ENCODE measurements at regions not wholly inside any gene's neighbourhood (a gene's known extent, or its start where the extent isn't known, plus 50 kb on each side); places are given as distances from the start of the nearest gene placed in this dataset.

DNA sequence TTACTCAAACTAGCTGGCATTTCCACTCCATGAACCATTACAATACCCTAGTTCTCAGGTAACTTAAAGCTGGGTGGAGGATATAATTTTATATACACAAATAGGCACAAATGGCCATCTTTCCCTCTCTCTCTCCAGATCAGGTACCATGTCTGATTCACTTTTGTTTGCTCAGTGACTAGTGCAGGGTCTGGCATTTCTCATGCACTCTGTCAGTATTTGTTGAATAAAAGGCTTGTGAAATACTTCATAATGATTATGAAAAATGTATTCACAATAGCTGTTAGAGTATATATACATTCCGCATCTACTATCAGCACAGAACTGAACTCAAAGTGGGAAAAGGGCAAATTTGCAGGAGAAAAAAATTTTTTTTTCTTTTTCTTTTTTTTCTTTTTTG is 510.2 kb upstream of the USP24 start:
- no peak for DNase-seq

DNA sequence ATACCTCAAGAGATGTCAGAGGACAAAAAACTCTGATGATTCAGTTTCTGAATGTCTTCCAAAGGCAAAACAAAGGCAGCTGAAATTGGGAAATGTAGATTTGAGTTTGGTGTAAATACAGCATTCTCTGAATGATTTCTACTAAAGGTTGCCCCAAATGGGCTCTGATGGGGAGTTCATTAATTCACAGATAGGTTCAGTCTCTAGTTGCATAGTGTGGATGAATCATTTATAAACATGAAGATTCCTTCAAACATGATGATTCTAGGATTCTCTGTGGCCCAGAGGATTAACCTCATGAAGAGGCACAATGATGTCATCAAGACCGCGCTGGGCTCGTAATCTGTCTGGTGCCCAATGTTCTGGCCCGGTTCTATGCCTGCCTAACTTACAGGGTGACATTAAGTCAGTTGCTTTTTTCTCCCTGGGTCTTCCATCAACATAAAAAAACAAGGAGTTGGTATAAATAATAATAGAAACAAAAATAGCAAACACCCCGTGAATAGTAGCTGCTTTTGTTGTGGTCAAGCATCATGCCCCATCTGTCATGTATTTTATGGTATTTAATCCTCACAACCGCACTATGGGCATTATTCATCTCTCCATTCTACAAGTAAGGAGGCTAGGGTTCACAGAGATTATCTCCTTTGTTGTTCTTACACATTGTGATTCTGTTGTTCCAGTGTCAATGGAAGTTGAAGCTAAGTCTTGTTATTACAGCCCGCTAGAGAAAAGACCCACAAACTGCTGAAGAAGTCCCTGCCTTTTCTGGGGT is 509.6 kb upstream of the USP24 start:
- DNase-seq = no peak

- DNase-seq = no peak
Measured at GRCh38 chr1:55723001-55723400, 507.8 kb upstream of the USP24 start.

DNA sequence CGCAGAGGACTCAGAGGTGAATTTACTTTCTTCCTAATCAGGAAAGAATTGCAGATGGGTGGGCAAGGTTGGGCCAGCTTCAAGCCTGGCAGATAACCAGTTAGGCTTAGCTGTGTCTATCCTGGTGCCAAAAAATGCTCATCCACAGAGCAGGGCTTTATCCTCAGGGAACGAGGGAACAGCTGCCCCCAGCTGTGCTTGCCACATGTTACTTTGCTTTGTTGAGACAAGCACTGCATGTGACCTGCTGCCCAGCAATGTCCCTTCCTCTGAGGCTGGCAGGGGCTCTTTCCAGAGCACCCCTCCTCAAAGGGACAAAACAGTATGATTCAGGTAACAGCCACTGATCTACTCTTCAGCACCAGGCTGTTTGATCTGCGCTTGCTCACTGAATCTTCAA is 505.1 kb upstream of the USP24 start:
- no peak for DNase-seq

GRCh38 chr1:55718758-55719671 is 503.9 kb upstream of the USP24 start:
- no peak for DNase-seq

DNA sequence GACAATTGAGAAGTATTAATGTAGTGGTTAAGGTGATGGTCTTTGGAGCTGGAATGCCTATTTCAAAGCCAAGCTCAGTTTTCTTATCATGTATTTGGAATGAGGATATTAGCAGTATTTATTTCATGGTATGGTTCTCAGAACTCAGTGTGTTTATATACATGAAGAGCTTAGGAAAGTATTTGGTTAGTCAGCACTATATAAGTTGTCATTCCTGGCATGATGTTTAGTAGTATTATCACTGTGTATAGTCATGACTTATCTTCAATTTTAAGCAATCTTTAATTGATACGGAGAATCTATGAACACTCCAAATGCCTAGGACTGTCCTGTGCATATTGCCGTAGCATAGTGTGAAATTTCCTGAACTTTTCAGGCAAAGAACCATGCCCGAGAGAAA is 501.9 kb upstream of the USP24 start:
- no peak for DNase-seq

GRCh38 chr1:55716610-55717009 is 501.4 kb upstream of the USP24 start:
- DNase-seq = no peak

GRCh38 chr1:55716151-55716550 is 501.0 kb upstream of the USP24 start:
- no peak for DNase-seq

- no peak for DNase-seq
Measured at GRCh38 chr1:55714230-55714629, 499.1 kb upstream of the USP24 start.

DNA sequence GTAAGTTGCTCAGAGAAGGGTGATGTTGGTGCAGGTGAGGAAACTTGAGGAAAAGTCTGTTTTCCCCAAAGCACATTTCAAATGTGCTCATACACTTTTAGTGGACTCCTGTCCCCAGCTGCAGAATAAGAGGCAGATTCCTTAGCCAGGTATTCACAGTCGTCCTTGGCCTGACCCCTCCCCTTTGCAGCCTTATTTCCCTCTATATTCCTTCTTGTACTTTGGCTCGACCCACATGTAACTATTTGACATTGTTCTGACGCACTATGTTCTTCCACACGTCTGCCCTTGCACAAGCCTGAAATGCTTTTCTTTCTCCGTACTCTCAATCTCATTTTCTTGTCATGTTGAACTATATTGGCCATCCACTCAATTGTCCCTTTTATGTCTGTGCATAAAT is 498.4 kb upstream of the USP24 start:
- DNase-seq = no peak

DNA sequence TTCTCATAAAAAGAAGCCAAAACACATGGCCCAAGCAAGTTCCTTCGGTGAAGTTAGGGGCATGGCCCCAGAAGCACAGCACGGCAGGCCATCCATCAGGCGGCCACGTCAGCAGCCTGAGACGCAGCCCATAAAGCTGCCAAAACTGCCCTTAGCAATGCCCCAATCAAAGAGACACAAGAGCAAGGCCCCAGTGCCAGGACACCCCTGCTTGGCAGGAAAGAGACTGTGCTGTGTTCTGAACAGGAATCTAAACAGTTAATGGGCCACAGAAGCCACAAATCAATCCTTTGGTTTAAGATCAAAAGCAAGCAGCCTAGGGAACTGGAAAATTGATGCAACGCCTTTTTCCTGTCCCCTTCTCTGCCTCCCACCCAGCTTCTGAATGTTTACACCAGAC is 497.0 kb upstream of the USP24 start:
- DNase-seq = no peak

- DNase-seq = no peak
Measured at GRCh38 chr1:55708781-55709180, 493.6 kb upstream of the USP24 start.

DNA sequence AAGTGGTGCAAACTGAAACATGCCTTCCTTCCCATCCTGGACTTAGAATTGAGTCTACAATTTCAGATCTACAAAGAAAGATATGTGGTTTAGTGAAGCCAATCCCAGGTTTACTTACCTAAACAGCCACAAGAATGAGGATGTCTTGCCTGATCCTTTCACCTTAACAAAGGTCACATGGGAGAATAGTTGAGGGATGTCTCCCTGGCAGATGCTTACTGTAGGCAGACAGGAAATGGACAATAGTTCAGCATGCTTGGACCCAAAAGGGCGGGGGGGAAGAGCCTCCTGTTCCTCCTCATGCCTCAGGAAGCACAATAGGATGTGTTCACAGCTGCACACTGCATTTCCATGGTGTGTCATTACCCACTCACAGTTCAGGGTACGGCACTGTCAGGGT is 492.7 kb upstream of the USP24 start:
- DNase-seq = no peak

DNA sequence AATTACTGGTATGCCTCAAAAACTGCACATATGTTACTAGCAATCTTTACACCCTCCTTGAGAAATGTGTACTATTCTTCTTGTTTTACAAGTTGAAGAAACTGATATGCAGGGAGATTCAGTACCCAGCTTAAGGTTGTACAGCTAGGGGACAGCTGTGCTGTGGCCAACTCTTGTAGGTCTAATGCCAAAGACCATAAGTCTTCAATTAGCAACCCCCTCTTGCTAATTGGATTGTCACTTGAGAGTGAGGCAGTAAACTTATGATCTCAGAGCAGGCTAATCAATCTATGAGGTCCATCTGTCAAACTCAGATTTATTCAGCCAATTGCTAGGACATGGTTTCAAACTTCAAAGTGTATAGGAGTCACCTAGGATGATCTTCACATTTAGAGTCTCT is 492.0 kb upstream of the USP24 start:
- no peak for DNase-seq

GRCh38 chr1:55706397-55706796 is 491.2 kb upstream of the USP24 start:
- DNase-seq = no peak

GRCh38 chr1:55703726-55704363 is 488.7 kb upstream of the USP24 start:
- DNase-seq = no peak

DNA sequence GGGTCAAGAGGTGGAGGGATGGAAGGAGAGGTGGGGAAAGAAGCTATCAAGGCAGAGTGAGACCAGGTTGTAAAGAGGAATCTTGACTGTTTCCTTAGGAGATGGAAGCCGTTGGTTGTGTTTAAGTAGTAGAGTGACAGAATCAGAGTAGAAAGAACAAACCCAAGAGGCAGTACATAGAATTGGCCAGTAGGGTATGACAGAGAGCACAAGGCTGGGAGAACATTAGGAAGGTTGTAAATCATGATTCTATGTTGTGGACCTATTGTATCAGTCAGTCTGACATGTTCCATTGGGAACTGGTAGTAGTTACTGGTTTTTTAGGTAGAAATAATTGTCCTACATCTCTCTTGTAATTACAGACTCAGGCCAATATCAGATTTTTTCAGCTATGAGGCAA is 486.9 kb upstream of the USP24 start:
- peak; percentile 16 for DNase-seq

GRCh38 chr1:55700359-55701130 is 485.4 kb upstream of the USP24 start:
- DNase-seq = peak; percentile 6

DNA sequence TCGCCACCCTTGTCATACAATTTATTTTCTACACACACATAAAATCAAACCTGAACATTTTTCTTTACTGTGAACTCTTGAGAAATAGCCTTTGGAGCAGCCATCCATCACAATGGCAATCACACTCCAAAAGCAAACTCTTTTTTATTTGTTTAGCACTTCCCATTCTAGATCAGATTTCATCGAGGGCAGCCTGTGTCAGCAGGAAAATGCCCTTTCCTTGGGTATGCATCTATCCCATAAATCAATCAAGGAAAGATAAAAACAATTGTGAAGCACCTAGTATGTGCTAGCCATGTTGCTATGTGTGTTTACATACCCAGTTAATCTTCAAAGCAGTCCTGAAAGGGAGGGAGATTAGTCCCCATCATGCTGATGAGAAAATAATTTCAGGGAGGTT is 484.1 kb upstream of the USP24 start:
- no peak for DNase-seq

DNA sequence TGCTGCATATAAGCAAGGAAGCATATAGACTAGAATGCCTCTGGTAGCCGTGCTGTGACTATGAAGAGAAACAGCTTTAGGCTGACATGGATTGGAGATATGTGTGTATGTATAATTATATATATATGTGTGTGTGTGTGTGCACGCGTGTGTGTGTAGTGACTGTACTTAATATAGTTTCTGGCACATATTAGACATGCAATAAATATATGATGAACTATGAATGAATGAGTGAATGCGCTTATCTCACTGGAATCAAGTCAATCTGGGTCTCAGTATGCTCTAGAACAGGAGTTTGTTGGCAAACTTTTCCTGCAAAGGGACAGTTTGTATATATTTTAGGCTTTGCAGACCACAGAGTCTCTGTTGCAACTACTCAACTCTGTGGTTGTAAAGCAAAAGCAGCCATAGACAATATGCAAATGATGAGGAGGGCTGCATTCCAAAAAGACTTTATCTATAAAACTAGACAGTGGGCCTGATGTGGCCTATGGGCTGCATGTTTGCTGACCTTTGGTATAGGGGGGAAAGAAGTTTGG is 482.9 kb upstream of the USP24 start:
- DNase-seq = no peak

DNA sequence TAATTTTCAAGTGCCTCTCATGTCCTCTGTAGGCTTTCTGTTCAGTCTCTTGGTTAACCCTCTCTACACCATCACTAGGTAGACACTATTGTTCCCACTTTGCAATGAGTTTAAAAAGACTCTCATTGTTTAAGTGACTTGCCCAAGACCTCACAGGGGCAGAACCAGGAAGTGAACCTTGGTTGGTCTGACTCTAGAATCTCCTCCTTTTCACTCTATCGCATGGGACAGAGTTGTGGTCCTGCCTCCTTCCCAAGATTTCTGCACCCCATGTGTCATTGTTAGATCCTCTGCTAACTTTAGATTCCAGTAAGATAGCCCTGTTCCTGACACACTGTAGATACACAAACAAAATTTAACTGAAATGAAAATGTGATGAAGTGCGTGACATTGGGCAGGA is 481.7 kb upstream of the USP24 start:
- no peak for DNase-seq

- no peak for DNase-seq
Measured at GRCh38 chr1:55696181-55696754, 481.1 kb upstream of the USP24 start.

All from NCI-H69 (cell line).